COLO829 (cell line): ENCODE measurements at regions not wholly inside any gene's neighbourhood (a gene's known extent, or its start where the extent isn't known, plus 50 kb on each side); places are given as distances from the start of the nearest gene placed in this dataset.

ENCODE experiments used
- DNase-seq: peaks from one replicate; pipeline ENCODE4 v3.0.0; 2012; ENCODE audit warnings: low spot score

DNA sequence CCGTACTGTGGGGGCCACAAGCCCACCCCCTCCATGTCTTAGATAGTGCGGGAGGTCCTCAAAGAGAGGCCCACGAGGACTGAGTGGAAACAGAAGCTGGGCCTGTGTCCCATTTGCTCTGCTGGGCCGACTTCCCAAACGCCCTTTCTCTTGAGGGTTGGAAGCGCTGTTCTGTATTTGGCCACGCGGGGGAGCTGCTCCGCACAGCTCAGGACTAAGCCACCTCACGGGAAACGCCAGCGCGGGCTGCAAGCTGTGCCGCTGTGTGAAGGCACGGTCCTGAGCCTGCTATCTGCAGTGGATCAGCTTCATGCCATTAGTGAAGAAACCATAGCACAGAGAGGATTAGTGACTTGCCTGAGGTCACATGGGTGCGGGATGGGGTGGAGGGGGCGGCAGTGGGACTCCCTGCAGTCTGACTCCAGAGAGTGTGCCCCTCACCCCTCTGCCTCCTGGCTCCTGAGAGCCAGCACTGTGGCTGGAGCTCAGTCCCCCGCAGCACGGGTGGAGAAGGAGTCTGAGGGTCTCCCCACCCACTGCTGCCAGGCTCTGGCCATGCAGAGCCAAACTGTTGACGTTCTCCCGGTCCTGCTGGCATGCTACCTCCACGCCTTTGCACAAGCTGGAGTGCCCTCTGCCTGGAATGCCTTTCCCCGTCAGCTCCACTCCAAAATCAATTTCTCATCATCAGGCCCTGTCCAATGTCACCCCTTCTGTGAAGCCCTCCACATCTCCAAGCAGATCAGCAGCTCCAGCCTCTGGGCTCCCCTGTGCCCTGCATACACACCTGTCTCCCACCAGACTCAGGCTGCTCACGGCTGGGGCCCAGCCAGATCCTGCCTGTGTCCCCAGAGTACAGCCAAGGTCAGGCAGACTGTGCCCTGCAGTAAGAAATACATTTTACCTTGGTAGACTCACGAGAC lies 51.5 kb upstream of the LRRC32 start:
- DNase-seq, result peak; percentile 41

DNA sequence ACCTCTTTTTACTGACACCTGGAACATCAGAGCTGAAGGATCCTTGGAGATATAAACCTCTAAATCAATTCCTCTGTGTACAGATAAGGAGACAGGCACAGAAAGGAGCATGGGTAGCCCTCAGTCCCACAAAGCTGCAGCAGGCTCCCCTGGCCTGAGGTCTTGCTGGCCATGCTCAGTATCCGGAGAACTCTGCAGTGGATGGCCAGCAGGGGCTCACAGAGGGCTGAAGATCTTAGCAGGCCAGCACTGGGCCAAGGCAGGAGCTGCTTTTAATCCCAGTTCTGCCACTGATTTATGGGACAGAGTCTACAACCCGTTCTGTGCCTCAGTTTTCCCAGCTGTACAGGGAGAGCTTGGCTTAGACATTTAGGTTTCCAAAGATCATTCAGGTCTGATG lies 52.6 kb upstream of the LRRC32 start:
- DNase-seq, result no peak

DNA sequence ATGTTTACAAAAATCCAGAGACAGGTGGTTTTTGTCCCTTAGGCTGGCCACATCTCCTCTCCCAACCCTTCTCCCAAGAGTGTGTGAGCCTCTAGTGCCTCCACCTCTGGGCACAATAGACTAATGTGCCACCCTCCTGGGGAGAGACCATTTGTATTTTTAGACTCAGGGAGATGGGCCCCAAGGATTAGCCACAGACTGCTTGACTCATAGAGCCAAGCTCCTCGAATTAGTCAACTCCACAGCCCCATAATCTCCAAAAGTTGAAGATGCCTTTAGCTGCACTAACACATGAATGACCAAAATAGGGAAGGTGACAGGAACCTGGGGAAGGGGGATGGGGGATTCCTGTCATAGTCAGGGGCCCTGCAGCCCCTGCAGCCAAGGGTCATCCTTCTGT lies 53.0 kb upstream of the LRRC32 start:
- no peak for DNase-seq

DNA sequence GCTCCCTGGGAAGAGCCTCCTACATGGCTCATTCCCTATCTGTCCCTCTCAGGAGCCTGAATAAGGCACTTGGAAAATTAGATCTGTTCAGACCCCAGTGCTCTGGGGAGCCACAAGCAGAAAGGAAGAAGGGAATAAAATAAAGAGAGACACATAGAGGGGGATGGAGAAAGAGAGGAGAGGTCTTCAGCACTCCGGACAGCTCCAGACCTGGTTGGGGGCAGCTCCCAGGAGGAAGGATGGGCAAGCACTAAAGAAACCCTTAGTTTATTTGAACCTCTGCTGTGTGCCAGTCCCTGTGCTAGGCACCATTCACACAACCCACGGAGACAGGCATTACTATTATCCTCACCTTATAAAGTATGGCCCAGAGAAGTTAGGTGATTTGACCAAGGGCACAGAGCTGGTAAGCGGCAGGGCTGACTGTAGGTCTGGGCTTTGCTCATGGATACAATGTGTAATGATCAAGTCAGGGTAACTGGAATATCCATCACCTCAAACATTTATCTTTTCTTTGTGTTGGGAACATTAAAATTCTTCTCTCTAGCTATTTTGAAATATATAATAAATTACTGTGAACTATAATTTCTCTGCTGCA lies 53.7 kb upstream of the LRRC32 start:
- DNase-seq, result no peak

GRCh38 chr11:76728227-76728626 lies 54.9 kb upstream of the TSKU start:
- DNase-seq, result no peak

- no peak for DNase-seq
Measured at GRCh38 chr11:76728778-76729177, 54.4 kb upstream of the TSKU start.

GRCh38 chr11:76729214-76729613 lies 53.9 kb upstream of the TSKU start:
- no peak for DNase-seq

GRCh38 chr11:76730887-76731565 lies 52.1 kb upstream of the TSKU start:
- no peak for DNase-seq

- no peak for DNase-seq
Measured at GRCh38 chr11:76732643-76733042, 50.5 kb upstream of the TSKU start.
